SK-N-SH (cell line): ENCODE measurements at regions not wholly inside any gene's neighbourhood (a gene's known extent, or its start where the extent isn't known, plus 50 kb on each side); places are given as distances from the start of the nearest gene placed in this dataset.

Experiments
- CTCF ChIA-PET: fragments of 300-600, 350-600 bp; formaldehyde crosslinking; extraction: SDS; loops from one replicate; lab custom pipeline; 2021; lab: Yijun Ruan, JAX
- POLR2A ChIA-PET: fragments of 350-600 bp; sonication (Branson Sonifier 250); formaldehyde crosslinking; extraction: SDS; loops from one replicate; lab custom pipeline; 2020; ENCODE audit warnings: antibody characterized with exemption, inconsistent platforms; lab: Yijun Ruan, JAX
- DNase-seq: peaks from one replicate; pipeline ENCODE4 v3.0.0; 2012
- H2AFZ ChIP-seq: fragments of 200-600 bp; sonication (generic); 2 replicates; pipeline ENCODE4 v1.8.1; 2016; ENCODE audit warnings: antibody characterized with exemption, mild to moderate bottlenecking, low read depth
- H3F3A ChIP-seq: fragments of 200-600 bp; sonication (generic); replicated peaks from 2 replicates; pipeline ENCODE3; 2016; ENCODE audit warnings: antibody characterized with exemption, mild to moderate bottlenecking; ENCODE audit not compliant: insufficient read depth
- H3K27ac ChIP-seq, 2 experiments: fragments of 200-500 bp in 1 of 2; fragments of 200-600 bp in 1 of 2; sonication (Bioruptor generic) in 1 of 2; sonication (generic), shearing (Covaris generic) in 1 of 2; 2 replicates each; pipeline versions ENCODE4 v1.5.1 to v1.6.1; 2014 to 2016; ENCODE audit warnings: low read depth in 2 of 2, inconsistent platforms in 1 of 2, low read length in 1 of 2, mild to moderate bottlenecking in 1 of 2, mixed read lengths in 1 of 2
- H3K27me3 ChIP-seq: fragments of 200-600 bp; sonication (generic), shearing (Covaris generic); 2 replicates; pipeline ENCODE4 v1.6.1; 2016; ENCODE audit warnings: mixed run types; ENCODE audit not compliant: insufficient read depth
- H3K36me3 ChIP-seq, 2 experiments: fragments of 200-500 bp in 1 of 2; fragments of 200-600 bp in 1 of 2; sonication (Bioruptor generic) in 1 of 2; sonication (generic) in 1 of 2; replicated peaks in 1 of 2; 2 replicates each; pipeline versions ENCODE3 to v1.5.1; 2014 to 2016; ENCODE audit warnings: low read length in 1 of 2, mild to moderate bottlenecking in 1 of 2; ENCODE audit not compliant: insufficient read depth in 2 of 2, control insufficient read depth in 1 of 2
- H3K4me1 ChIP-seq, 2 experiments: fragments of 200-500 bp in 1 of 2; fragments of 200-600 bp in 1 of 2; sonication (Bioruptor generic) in 1 of 2; sonication (generic), shearing (Covaris generic) in 1 of 2; 2 replicates each; pipeline versions ENCODE4 v1.5.1 to v1.6.1; 2014 to 2016; ENCODE audit warnings: low read depth in 1 of 2, low read length in 1 of 2, mixed run types in 1 of 2; ENCODE audit not compliant: insufficient read depth in 2 of 2, control insufficient read depth in 1 of 2
- H3K4me2 ChIP-seq: fragments of 200-600 bp; sonication (generic), shearing (Covaris generic); 2 replicates; pipeline ENCODE4 v1.6.1; 2017; ENCODE audit warnings: mixed run types
- H3K4me3 ChIP-seq, 2 experiments: fragments of 200-500 bp in 1 of 2; fragments of 200-600 bp in 1 of 2; sonication (Bioruptor generic) in 1 of 2; sonication (generic), shearing (Covaris generic) in 1 of 2; 2 replicates each; pipeline versions ENCODE4 v1.5.1 to v1.8.1; 2014 to 2016; ENCODE audit warnings: low read depth in 2 of 2, inconsistent platforms in 1 of 2, low read length in 1 of 2, mild to moderate bottlenecking in 1 of 2, mixed read lengths in 1 of 2, moderate library complexity in 1 of 2
- H3K79me2 ChIP-seq: fragments of 200-600 bp; sonication (generic); 2 replicates; pipeline ENCODE4 v1.8.1; 2017; ENCODE audit warnings: mild to moderate bottlenecking; ENCODE audit not compliant: insufficient read depth
- H3K9ac ChIP-seq: fragments of 200-600 bp; sonication (generic); 2 replicates; pipeline ENCODE4 v1.6.1; 2017; ENCODE audit warnings: mixed run types
- H3K9me2 ChIP-seq: fragments of 200-600 bp; sonication (generic); 2 replicates; pipeline ENCODE4 v1.6.1; 2017; ENCODE audit warnings: mixed run types
- H3K9me3 ChIP-seq: fragments of 200-600 bp; sonication (generic); 2 replicates; pipeline ENCODE4 v1.6.1; 2017; ENCODE audit warnings: mixed run types, mild to moderate bottlenecking, moderate library complexity
- H4K20me1 ChIP-seq: fragments of 200-600 bp; sonication (generic); 2 replicates; pipeline ENCODE4 v1.6.1; 2017; ENCODE audit warnings: mild to moderate bottlenecking, mixed run types; ENCODE audit not compliant: insufficient read depth
- CTCF ChIP-seq: fragments of 200-600 bp; sonication (generic); IDR thresholded peaks from 2 replicates; pipeline ENCODE4 v1.6.1; 2017; ENCODE audit warnings: antibody characterized with exemption, mild to moderate bottlenecking, moderate library complexity
- ELF1 ChIP-seq: IDR thresholded peaks from 2 replicates; pipeline ENCODE4 v1.4.0; 2012
- FOXM1 ChIP-seq: IDR thresholded peaks from 2 replicates; pipeline ENCODE4 v1.4.0; 2012; ENCODE audit warnings: low read depth, mild to moderate bottlenecking
- JUND ChIP-seq: IDR thresholded peaks from 2 replicates; pipeline ENCODE4 v1.4.0; 2012
- MXI1 ChIP-seq: IDR thresholded peaks from 2 replicates; pipeline ENCODE4 v1.6.1; 2012; ENCODE audit warnings: mild to moderate bottlenecking, low read depth, low read length, improper control_type of control experiment
- POLR2AphosphoS5 ChIP-seq: IDR thresholded peaks from 2 replicates; pipeline ENCODE4 v1.6.1; 2012; ENCODE audit warnings: low read depth, low read length
- RXRA ChIP-seq: IDR thresholded peaks from 2 replicates; pipeline ENCODE4 v1.4.0; 2012; ENCODE audit warnings: low read depth, mild to moderate bottlenecking, borderline replicate concordance
- SIN3A ChIP-seq: IDR thresholded peaks from 2 replicates; pipeline ENCODE4 v1.6.1; 2012; ENCODE audit warnings: low read depth, mild to moderate bottlenecking, low read length, moderate library complexity, borderline replicate concordance
- SMC3 ChIP-seq: IDR thresholded peaks from 2 replicates; pipeline ENCODE4 v1.6.1; 2012; ENCODE audit warnings: low read depth, low read length, improper control_type of control experiment
- USF2 ChIP-seq: fragments of 150-350 bp; IDR thresholded peaks from 2 replicates; pipeline ENCODE4 v1.6.1; 2017; ENCODE audit warnings: antibody characterized with exemption, low read length, low read depth, borderline replicate concordance
- YY1 ChIP-seq: IDR thresholded peaks from 2 replicates; pipeline ENCODE4 v1.4.0; 2012; ENCODE audit warnings: low read depth, mild to moderate bottlenecking
- ZBTB33 ChIP-seq: IDR thresholded peaks from 2 replicates; pipeline ENCODE4 v1.4.0; 2012; ENCODE audit warnings: low read depth, borderline replicate concordance
- WGBS: methylation state at CpG from one replicate; pipeline ENCODE4 v1.1.6; 2017; ENCODE audit warnings: low lambda C conversion rate; 5-methylcytosine and 5-hydroxymethylcytosine counted together
- TF ChIP-seq, protein P1 (sequence below): fragments of 150-350 bp; IDR thresholded peaks from 2 replicates; pipeline ENCODE4 v1.6.1; 2016; ENCODE audit warnings: mild to moderate bottlenecking, low read depth, low read length

GRCh38 chr6:117089604-117090003 is 175.8 kb upstream of the VGLL2 start (continued):
- no peak for TF ChIP-seq POLR2AphosphoS5
- no peak for TF ChIP-seq SMC3
- TF ChIP-seq, protein P1, sequence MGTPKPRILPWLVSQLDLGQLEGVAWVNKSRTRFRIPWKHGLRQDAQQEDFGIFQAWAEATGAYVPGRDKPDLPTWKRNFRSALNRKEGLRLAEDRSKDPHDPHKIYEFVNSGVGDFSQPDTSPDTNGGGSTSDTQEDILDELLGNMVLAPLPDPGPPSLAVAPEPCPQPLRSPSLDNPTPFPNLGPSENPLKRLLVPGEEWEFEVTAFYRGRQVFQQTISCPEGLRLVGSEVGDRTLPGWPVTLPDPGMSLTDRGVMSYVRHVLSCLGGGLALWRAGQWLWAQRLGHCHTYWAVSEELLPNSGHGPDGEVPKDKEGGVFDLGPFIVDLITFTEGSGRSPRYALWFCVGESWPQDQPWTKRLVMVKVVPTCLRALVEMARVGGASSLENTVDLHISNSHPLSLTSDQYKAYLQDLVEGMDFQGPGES, result no peak

GRCh38 chr6:117110146-117110545 is 155.2 kb upstream of the VGLL2 start:
- Histone ChIP-seq H2AFZ (no peak overlapping the region), H3K9ac (no peak overlapping the region), H3K9me3 (no peaks in the 10 kb centered on the region), H3K4me3 (no peak overlapping the region), H3K9me2 (no peaks in the 10 kb centered on the region), H3K4me2 (no peak overlapping the region), H3K79me2 (no peaks in the 10 kb centered on the region), H3K27ac (no peak overlapping the region), H3K27me3 (no peaks in the 10 kb centered on the region), H3F3A (no peaks in the 10 kb centered on the region), H4K20me1 (no peaks in the 10 kb centered on the region), H3K4me1 (no peaks in the 10 kb centered on the region), H3K36me3 (no peaks in the 10 kb centered on the region)
- no peak for TF ChIP-seq CTCF
- no peak for TF ChIP-seq MXI1
- TF ChIP-seq FOXM1, result no peak
- no peak for TF ChIP-seq ZBTB33
- no peak for TF ChIP-seq JUND
- TF ChIP-seq RXRA, result no peak
- TF ChIP-seq YY1, result no peak
- no peak for TF ChIP-seq SIN3A
- no peak for TF ChIP-seq USF2
- TF ChIP-seq ELF1, result no peak
- no peak for DNase-seq
- 0% methylated on average over 1 of the region's 1 CpG for WGBS
- ChIA-PET POLR2A (no interaction called here), CTCF (no interaction called here)
